Upper lobe of left lung (tissue), 6 donors: ENCODE measurements at regions not wholly inside any gene's neighbourhood (a gene's known extent, or its start where the extent isn't known, plus 50 kb on each side); places are given as distances from the start of the nearest gene placed in this dataset.

Source experiments
- ATAC-seq, 2 donors: fragments of 200-7000 bp; cut with Tn5 transposase; one replicate each; pipeline ENCODE4 v1.9.1; 2022; ENCODE audit warnings: mild to moderate bottlenecking in 2 of 2, moderate library complexity in 2 of 2; ENCODE audit not compliant: low FRiP score in 2 of 2
- DNase-seq, 2 donors: peaks; one replicate each; pipeline ENCODE4 v3.0.0-alpha.2; 2019 to 2020
- H3K27ac ChIP-seq, 4 donors: fragments of 200-600 bp; sonication (generic); one replicate each; pipeline ENCODE4 v1.5.1; 2016 to 2019
- H3K27me3 ChIP-seq, 4 donors: fragments of 200-600 bp; sonication (generic); one replicate each; pipeline ENCODE4 v1.5.1; 2017 to 2019
- H3K36me3 ChIP-seq, 4 donors: fragments of 200-600 bp; sonication (generic); one replicate each; pipeline ENCODE4 v1.5.1; 2016 to 2019
- H3K4me1 ChIP-seq, 4 donors: fragments of 200-600 bp; sonication (generic); one replicate each; pipeline ENCODE4 v1.5.1; 2018 to 2019
- H3K4me3 ChIP-seq, 4 donors: fragments of 200-600 bp; sonication (generic); one replicate each; pipeline ENCODE4 v1.5.1; 2017 to 2019; ENCODE audit warnings: mild to moderate bottlenecking in 2 of 4, moderate library complexity in 1 of 4
- H3K9me3 ChIP-seq, 4 donors: fragments of 200-600 bp; sonication (generic); one replicate each; pipeline ENCODE4 v1.5.1; 2018 to 2019
- CTCF ChIP-seq, 6 experiments: fragments of 450-650 bp in 4 of 6; fragments of 200-600 bp in 2 of 6; sonication (generic) in 2 of 6; IDR thresholded peaks; one replicate each; pipeline ENCODE4 v1.5.1; 2016 to 2019; ENCODE audit warnings: antibody characterized with exemption in 6 of 6
- EP300 ChIP-seq, 4 donors: sonication (generic); formaldehyde crosslinking; IDR thresholded peaks; one replicate each; pipeline ENCODE4 v1.5.1; 2017; ENCODE audit warnings: antibody characterized with exemption in 4 of 4, control low read depth in 2 of 4
- POLR2A ChIP-seq, 4 donors: fragments of 450-650 bp; IDR thresholded peaks; one replicate each; pipeline ENCODE4 v1.5.1; 2016 to 2017; ENCODE audit warnings: antibody characterized with exemption in 4 of 4, mild to moderate bottlenecking in 2 of 4
- POLR2AphosphoS5 ChIP-seq, 2 donors: sonication (generic); formaldehyde crosslinking; IDR thresholded peaks; one replicate each; pipeline ENCODE4 v1.5.1; 2017; ENCODE audit warnings: antibody characterized with exemption in 2 of 2
- WGBS, 2 donors: methylation state at CpG; one replicate each; pipeline ENCODE4 v1.1.5; 2017 to 2018; 5-methylcytosine and 5-hydroxymethylcytosine counted together
- donor health status: DM: no; HTN: no; CAD: no; lungs with moderate emphysema.
- donor health status: DM: no; HTN: yes; CAD: no; lungs with severe emphysema.

- Histone ChIP-seq H3K4me1 (peaks cover 0 to 8% (median 0%) of the 10 kb centered on the region in 4 donors), H3K27me3 (no peaks in the 10 kb centered on the region), H3K27ac (no peak overlapping the region), H3K9me3 (no peaks in the 10 kb centered on the region), H3K36me3 (no peaks in the 10 kb centered on the region), H3K4me3 (no peak overlapping the region)
- no peak for ATAC-seq
- TF ChIP-seq POLR2A (IDR thresholded peaks at IDR 0.05): no peak
- no peak for TF ChIP-seq EP300 (IDR thresholded peaks at IDR 0.05)
- no peak for TF ChIP-seq POLR2AphosphoS5 (IDR thresholded peaks at IDR 0.05)
- DNase-seq: peak in 1 of 2 donors; percentile 39
- WGBS, 2 donors: 61 to 70% methylated on average over 6 to 15 of the region's 15 CpGs
Measured at GRCh38 chr12:131218923-131219669, 265.4 kb downstream of the ADGRD1 start.

- TF ChIP-seq CTCF (IDR thresholded peaks at IDR 0.05) (no peak), POLR2A (IDR thresholded peaks at IDR 0.05) (no peak), POLR2AphosphoS5 (IDR thresholded peaks at IDR 0.05) (no peak)
- H3K27ac ChIP-seq: no peak overlapping the region
- DNase-seq (no peak), ATAC-seq (no peak)
- H3K36me3 ChIP-seq: no peaks in the 10 kb centered on the region
- H3K9me3 ChIP-seq: no peaks in the 10 kb centered on the region
- H3K4me3 ChIP-seq: no peak overlapping the region
- H3K27me3 ChIP-seq: no peaks in the 10 kb centered on the region
- H3K4me1 ChIP-seq: peaks cover 0 to 8% (median 0%) of the 10 kb centered on the region in 4 donors
- WGBS, 2 donors: 79 to 87% methylated on average over 5 to 10 of the region's 11 CpGs
Measured at GRCh38 chr12:131219670-131220330, 266.1 kb downstream of the ADGRD1 start.

- H3K27me3 ChIP-seq: no peaks in the 10 kb centered on the region
- TF ChIP-seq CTCF (IDR thresholded peaks at IDR 0.05): no peak
- TF ChIP-seq POLR2AphosphoS5 (IDR thresholded peaks at IDR 0.05): no peak
- no peak for TF ChIP-seq POLR2A (IDR thresholded peaks at IDR 0.05)
- TF ChIP-seq EP300 (IDR thresholded peaks at IDR 0.05): no peak
- DNase-seq (peak in 1 of 2 donors; percentile 42), ATAC-seq (no peak)
- WGBS, 2 donors: 92 to 96% methylated on average over 6 of the region's 6 CpGs
- H3K4me3 ChIP-seq: no peak overlapping the region
- no peaks in the 10 kb centered on the region for H3K9me3 ChIP-seq
- no peak overlapping the region for H3K27ac ChIP-seq
- H3K36me3 ChIP-seq: no peaks in the 10 kb centered on the region
- H3K4me1 ChIP-seq: peaks cover 0 to 8% (median 0%) of the 10 kb centered on the region in 4 donors
Measured at GRCh38 chr12:131220331-131220685, 266.6 kb downstream of the ADGRD1 start.

GRCh38 chr12:131221061-131221956 is 267.6 kb downstream of the ADGRD1 start:
- DNase-seq (peak in 1 of 2 donors; percentile 50), ATAC-seq (no peak)
- no peaks in the 10 kb centered on the region for H3K36me3 ChIP-seq
- H3K4me1 ChIP-seq: peaks cover 0 to 8% (median 0%) of the 10 kb centered on the region in 4 donors
- 68 to 70% methylated on average over 6 to 17 of the region's 17 CpGs for WGBS, 2 donors
- H3K4me3 ChIP-seq: no peak overlapping the region
- no peak overlapping the region for H3K27ac ChIP-seq
- TF ChIP-seq CTCF (IDR thresholded peaks at IDR 0.05): no peak
- TF ChIP-seq POLR2A (IDR thresholded peaks at IDR 0.05): no peak
- TF ChIP-seq EP300 (IDR thresholded peaks at IDR 0.05): no peak
- TF ChIP-seq POLR2AphosphoS5 (IDR thresholded peaks at IDR 0.05): no peak
- no peaks in the 10 kb centered on the region for H3K9me3 ChIP-seq
- no peaks in the 10 kb centered on the region for H3K27me3 ChIP-seq

GRCh38 chr12:131221957-131222328 is 268.2 kb downstream of the ADGRD1 start:
- Histone ChIP-seq H3K36me3 (no peaks in the 10 kb centered on the region), H3K4me3 (no peak overlapping the region), H3K4me1 (peaks cover 0 to 8% (median 0%) of the 10 kb centered on the region in 4 donors), H3K9me3 (no peaks in the 10 kb centered on the region), H3K27me3 (no peaks in the 10 kb centered on the region), H3K27ac (no peak overlapping the region)
- DNase-seq (no peak), ATAC-seq (no peak)
- TF ChIP-seq CTCF (IDR thresholded peaks at IDR 0.05) (no peak), EP300 (IDR thresholded peaks at IDR 0.05) (no peak), POLR2A (IDR thresholded peaks at IDR 0.05) (no peak), POLR2AphosphoS5 (IDR thresholded peaks at IDR 0.05) (no peak)
- 23 to 53% methylated on average over 4 to 5 of the region's 5 CpGs for WGBS, 2 donors
